Fibroblast of lung (primary cell): ENCODE measurements at regions not wholly inside any gene's neighbourhood (a gene's known extent, or its start where the extent isn't known, plus 50 kb on each side); places are given as distances from the start of the nearest gene placed in this dataset.

Experiments used
- CTCF ChIP-seq, 2 donors: IDR thresholded peaks in 1 of 2; conservative IDR thresholded peaks in 1 of 2; 1 replicate in 1 of 2; 2 replicates in 1 of 2; pipeline ENCODE4 v1.5.1; 2011 to 2012; ENCODE audit warnings: low read length in 2 of 2, control low read depth in 1 of 2, inconsistent platforms in 1 of 2, low read depth in 1 of 2, mild to moderate bottlenecking in 1 of 2
- EZH2 ChIP-seq: IDR thresholded peaks from 2 replicates; pipeline ENCODE4 v1.5.1; 2012; ENCODE audit warnings: low read length, control low read depth, mild to moderate bottlenecking; ENCODE audit errors: missing control alignments

GRCh38 chr13:108156749-108157148 lies 58.6 kb downstream of the LIG4 start:
- TF ChIP-seq CTCF (conservative IDR thresholded peaks at IDR 0.05 in 1 of 2, IDR thresholded peaks at IDR 0.05 in 1 of 2; ENCODE audit: low read depth in 1 of 2, low read length in 2 of 2) (no peak), EZH2 (no peak)
